Activated naive CD4-positive, alpha-beta T cell treated with anti-CD3 and anti-CD28 coated beads, Interleukin-2, amount 10 ng/mL, durations not matched to agents 7 days and 5 days (primary cell): ENCODE measurements at regions not wholly inside any gene's neighbourhood (a gene's known extent, or its start where the extent isn't known, plus 50 kb on each side); places are given as distances from the start of the nearest gene placed in this dataset.

Source experiments
- CTCF ChIA-PET: fragments of 350-600 bp; sonication (Branson Sonifier 250); formaldehyde crosslinking; loops from one replicate; lab custom pipeline; 2021; ENCODE audit warnings: antibody characterized with exemption; lab: Charles Lee
- DNase-seq: peaks from one replicate; pipeline ENCODE4 v3.0.0-alpha.2; 2020
- H3K27ac Mint-ChIP-seq: one replicate; pipeline ENCODE4 v1.8.0; 2021; ENCODE audit warnings: mild to moderate bottlenecking, moderate library complexity, mixed read lengths
- H3K27me3 Mint-ChIP-seq: one replicate; pipeline ENCODE4 v1.8.0; 2021; ENCODE audit warnings: mild to moderate bottlenecking, mixed read lengths
- H3K36me3 Mint-ChIP-seq: one replicate; pipeline ENCODE4 v1.8.0; 2021; ENCODE audit warnings: mixed read lengths
- H3K4me1 Mint-ChIP-seq: one replicate; pipeline ENCODE4 v1.8.0; 2021; ENCODE audit warnings: mixed read lengths
- H3K4me3 Mint-ChIP-seq: one replicate; pipeline ENCODE4 v1.8.0; 2021; ENCODE audit warnings: mild to moderate bottlenecking, moderate library complexity, mixed read lengths
- H3K9me3 Mint-ChIP-seq: one replicate; pipeline ENCODE4 v1.8.0; 2021; ENCODE audit warnings: mixed read lengths

DNA sequence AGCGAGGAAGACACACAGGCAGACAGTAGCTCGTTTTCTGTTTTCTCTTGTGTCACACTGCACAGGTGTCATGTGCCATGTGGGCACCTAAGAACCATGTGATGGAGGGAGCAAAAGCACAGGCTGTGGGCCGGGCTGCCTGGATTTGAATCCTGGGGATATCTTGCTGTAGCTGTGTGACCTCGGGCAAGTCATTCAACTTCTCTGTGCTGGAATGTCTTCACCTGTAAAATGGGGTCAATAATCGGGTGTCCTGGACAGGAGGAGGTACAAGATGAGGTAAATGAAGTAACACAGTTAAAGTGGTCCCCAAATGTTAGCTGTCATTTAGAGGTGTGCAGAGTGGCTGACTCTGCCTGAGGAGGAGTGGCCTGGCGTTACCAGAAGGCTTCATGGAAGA, 246.9 kb downstream of the RPS24 start:
- no peaks in the 10 kb centered on the region for H3K4me1 Mint-ChIP-seq
- DNase-seq, result no peak
- no peak overlapping the region for H3K27ac Mint-ChIP-seq
- H3K36me3 Mint-ChIP-seq, result no peaks in the 10 kb centered on the region
- no peak overlapping the region for H3K4me3 Mint-ChIP-seq
- H3K9me3 Mint-ChIP-seq, result no peaks in the 10 kb centered on the region
- CTCF ChIA-PET, result no interaction called here
- peaks cover 5% of the 10 kb centered on the region for H3K27me3 Mint-ChIP-seq

DNA sequence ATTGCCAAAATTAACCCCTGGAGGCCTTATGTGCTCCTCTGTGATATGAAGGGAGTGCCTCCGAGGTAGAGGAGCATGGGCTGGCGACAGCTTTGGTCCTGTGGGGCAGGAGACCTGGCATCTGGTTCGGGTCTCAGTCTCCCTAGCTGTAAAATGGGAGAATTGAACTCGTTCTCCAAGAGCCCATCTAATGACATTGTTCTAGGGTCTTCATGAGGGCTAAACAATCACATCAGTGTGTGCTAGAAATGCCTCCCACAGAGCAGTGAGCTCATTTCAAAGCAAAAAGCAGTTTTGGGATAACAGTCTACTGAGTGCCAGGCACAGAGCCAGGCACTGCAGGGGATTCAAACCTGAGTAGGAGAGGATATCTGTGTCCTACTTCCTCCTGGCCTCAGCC, 248.0 kb downstream of the RPS24 start:
- no peak overlapping the region for H3K27ac Mint-ChIP-seq
- H3K27me3 Mint-ChIP-seq, result peaks cover 5% of the 10 kb centered on the region
- CTCF ChIA-PET, result no interaction called here
- H3K4me1 Mint-ChIP-seq, result no peaks in the 10 kb centered on the region
- H3K4me3 Mint-ChIP-seq, result no peak overlapping the region
- no peak for DNase-seq
- no peaks in the 10 kb centered on the region for H3K36me3 Mint-ChIP-seq
- no peaks in the 10 kb centered on the region for H3K9me3 Mint-ChIP-seq

DNA sequence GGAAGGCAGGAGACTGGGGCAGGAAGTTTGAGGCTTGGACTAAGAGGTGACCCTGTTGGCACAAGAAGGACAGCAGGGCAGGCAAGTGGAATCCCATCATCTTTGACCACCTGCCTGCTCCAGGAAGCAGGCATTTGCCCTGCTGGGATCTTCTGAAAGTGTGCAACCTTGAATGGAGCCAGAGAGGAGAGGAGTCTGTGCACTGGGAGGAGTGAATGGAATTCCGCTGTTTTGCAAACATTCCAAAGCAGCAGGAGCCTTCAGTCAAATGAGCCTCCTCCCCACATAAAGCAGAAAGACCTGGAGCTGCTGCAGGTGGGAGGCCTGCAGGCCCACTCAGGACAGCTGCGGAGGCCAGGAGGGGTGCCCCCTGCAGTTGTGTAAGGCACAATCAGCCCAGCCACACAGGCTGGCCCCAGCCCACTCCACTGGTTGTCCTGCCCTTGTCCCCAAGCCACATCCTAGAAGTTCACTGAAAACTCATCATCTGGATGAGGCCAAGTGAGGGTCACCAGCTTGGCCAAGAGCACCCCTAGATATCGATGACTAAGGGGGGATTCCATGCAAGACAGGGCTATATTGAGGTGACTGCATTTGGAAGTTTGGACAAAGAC, 249.5 kb downstream of the RPS24 start:
- Mint-ChIP-seq H3K27ac (no peak overlapping the region), H3K36me3 (no peaks in the 10 kb centered on the region), H3K9me3 (no peaks in the 10 kb centered on the region), H3K4me3 (no peak overlapping the region), H3K4me1 (no peaks in the 10 kb centered on the region), H3K27me3 (peaks cover 5% of the 10 kb centered on the region)
- CTCF ChIA-PET, result no interaction called here
- no peak for DNase-seq

DNA sequence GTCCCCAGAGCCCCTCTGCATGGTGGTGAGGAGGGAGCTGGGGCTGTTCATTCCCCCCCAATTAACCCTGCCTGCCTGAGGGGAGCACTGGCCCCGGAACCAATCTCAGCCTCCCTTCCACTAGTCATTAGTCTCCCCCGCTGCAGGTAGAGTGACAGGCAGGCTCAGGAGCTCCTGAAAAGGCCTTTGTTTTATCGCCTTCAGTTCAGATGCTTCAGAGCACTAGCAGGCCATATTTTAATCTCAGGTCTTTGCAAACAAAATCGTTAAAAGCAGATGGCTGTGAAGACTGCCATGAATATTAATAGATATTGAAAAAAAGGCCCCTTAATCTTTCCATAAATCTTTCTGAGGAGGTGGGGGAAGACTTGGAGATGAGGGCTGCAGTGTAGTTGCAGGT, 250.7 kb downstream of the RPS24 start:
- Mint-ChIP-seq H3K4me1 (no peaks in the 10 kb centered on the region), H3K36me3 (no peaks in the 10 kb centered on the region), H3K9me3 (no peaks in the 10 kb centered on the region), H3K27ac (no peak overlapping the region), H3K27me3 (peaks cover 11% of the 10 kb centered on the region), H3K4me3 (no peak overlapping the region)
- DNase-seq, result no peak
- CTCF ChIA-PET, result no interaction called here

DNA sequence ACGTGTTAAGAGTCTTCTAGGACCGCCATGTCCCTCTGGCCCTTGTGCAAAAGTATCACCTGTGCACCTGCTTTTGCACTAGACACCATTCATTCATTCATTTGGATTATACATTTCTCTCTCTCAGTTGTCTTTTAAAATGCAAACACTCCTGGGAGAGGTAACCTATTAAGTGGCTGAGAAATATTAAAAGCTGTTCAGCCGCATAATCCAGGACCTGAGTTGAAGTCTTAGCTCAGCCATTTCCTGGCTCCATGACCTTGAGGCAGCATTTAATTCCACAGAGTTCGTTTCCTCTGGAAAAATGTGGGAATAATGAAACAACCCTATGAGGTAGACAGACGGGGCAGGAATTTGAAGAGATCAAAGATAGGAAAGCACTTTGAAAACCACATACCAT, 251.6 kb downstream of the RPS24 start:
- CTCF ChIA-PET, result no interaction called here
- H3K36me3 Mint-ChIP-seq, result no peaks in the 10 kb centered on the region
- peaks cover 16% of the 10 kb centered on the region for H3K27me3 Mint-ChIP-seq
- no peak overlapping the region for H3K27ac Mint-ChIP-seq
- DNase-seq, result no peak
- H3K4me3 Mint-ChIP-seq, result no peak overlapping the region
- H3K4me1 Mint-ChIP-seq, result no peaks in the 10 kb centered on the region
- no peaks in the 10 kb centered on the region for H3K9me3 Mint-ChIP-seq

DNA sequence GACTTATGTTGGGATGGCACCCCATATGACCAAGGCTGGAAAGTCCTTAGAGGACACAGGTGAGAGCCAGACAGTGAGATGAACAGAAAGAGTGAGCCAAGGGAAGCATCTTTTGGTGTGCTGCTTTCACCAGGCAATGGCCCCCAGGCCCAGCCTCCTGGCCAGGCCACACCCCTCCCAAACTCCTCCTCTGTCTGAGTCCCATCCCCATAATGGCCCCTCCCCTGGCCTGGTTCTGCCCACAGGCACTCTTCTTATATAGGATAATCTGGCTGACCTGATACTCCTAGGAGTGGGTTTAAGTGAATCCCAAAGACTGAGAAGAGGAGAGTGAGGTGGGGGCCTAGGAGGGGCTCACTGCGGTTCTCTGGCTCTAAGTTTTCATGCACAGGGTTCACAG, 252.5 kb downstream of the RPS24 start:
- peaks cover 17% of the 10 kb centered on the region for H3K27me3 Mint-ChIP-seq
- DNase-seq, result no peak
- CTCF ChIA-PET, result no interaction called here
- no peak overlapping the region for H3K4me3 Mint-ChIP-seq
- no peaks in the 10 kb centered on the region for H3K4me1 Mint-ChIP-seq
- no peaks in the 10 kb centered on the region for H3K9me3 Mint-ChIP-seq
- H3K36me3 Mint-ChIP-seq, result no peaks in the 10 kb centered on the region
- H3K27ac Mint-ChIP-seq, result no peak overlapping the region

DNA sequence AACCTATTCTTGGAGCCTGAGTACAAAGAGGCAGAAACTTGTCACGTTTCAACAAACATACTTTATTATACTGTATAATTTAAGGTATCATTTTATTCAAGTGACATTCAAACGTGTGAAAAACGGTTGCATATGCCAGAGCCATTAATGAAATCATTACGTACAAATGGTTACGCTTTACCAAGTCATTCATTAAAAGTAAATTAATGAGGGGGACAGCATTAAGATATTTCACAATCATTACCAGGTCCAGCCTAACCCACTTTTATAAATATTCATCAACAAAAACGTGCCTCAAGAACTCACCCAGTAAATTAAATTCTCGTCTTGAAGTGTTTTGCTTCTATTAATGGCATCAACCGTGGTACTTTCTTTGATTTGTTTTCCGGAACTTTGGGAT, 253.0 kb downstream of the RPS24 start:
- Mint-ChIP-seq H3K27me3 (peaks cover 19% of the 10 kb centered on the region), H3K36me3 (no peaks in the 10 kb centered on the region), H3K4me1 (no peaks in the 10 kb centered on the region), H3K9me3 (no peaks in the 10 kb centered on the region), H3K27ac (no peak overlapping the region), H3K4me3 (no peak overlapping the region)
- no peak for DNase-seq
- CTCF ChIA-PET, result no interaction called here

DNA sequence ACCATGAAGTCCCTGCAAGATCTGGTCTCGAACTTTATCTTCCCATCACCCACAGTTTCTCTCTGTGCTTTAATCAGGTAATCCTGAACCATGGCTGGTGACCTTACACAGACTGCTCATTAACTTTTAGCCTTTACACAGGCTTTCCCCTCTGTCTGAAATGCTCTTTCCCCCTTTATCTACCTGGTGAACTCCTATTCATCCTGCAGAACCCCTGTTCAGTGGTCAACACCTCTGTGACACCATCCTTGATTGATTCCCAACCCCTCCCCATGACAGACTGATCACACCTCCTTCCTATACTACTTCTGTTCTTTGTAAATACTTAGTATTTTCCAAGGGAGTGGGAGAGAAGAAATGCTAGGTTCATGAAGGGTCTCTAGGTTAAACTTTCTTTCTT, 254.0 kb downstream of the RPS24 start:
- no peak overlapping the region for H3K4me3 Mint-ChIP-seq
- no peaks in the 10 kb centered on the region for H3K4me1 Mint-ChIP-seq
- peaks cover 20% of the 10 kb centered on the region for H3K27me3 Mint-ChIP-seq
- CTCF ChIA-PET, result no interaction called here
- no peaks in the 10 kb centered on the region for H3K9me3 Mint-ChIP-seq
- H3K27ac Mint-ChIP-seq, result no peak overlapping the region
- no peaks in the 10 kb centered on the region for H3K36me3 Mint-ChIP-seq
- DNase-seq, result no peak

DNA sequence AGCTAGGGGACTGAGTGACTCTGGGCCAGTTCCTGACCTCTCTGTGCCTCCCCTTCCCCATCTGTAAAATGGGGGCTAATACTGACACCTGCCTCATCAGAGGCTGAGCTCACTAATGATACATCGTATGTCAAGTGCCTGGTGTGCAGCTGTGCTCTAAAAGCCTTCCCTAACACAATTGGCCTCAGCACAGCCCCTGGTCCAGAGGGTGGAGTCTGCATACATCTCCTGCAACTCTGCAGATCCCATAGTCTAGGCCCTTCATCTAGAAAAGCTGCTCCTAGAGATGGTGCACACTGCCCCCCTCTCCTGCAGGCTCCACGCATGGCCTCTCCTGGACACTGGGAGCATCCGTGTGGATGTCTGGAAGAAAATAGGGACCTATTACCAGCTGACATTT, 255.0 kb downstream of the RPS24 start:
- H3K27ac Mint-ChIP-seq, result no peak overlapping the region
- no peaks in the 10 kb centered on the region for H3K9me3 Mint-ChIP-seq
- H3K4me3 Mint-ChIP-seq, result no peak overlapping the region
- peaks cover 21% of the 10 kb centered on the region for H3K27me3 Mint-ChIP-seq
- no peak for DNase-seq
- CTCF ChIA-PET, result no interaction called here
- H3K4me1 Mint-ChIP-seq, result no peaks in the 10 kb centered on the region
- H3K36me3 Mint-ChIP-seq, result no peaks in the 10 kb centered on the region

DNA sequence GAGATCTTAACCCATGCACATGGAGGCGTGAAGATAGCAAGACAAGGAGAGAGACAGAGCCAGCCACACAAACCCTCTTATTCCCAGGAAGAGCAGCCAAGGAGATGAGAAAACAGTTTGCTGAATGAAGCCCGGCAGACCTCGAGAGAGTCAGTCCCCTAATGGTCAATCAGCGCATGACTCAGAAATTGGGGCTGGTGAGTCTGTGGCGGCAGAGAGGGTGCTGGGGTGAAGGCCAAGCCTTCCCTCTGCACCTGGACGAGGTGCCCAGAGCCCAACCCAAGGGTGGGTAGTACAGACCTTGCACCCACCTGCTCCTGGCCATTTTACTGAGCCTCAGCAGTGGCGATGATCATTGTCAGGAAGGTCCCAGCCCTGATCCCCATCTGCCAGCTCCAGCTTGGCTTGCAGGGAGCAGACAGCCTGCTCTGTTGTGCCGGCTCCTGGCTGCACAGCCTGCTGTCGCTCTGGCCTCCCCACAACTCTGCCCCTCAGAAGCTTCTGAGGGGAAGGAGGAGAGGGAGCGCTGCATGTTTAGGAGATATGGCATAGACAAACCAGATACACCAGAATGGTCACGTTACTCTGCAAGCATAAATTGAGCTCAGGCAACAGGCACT, 256.6 kb downstream of the RPS24 start:
- no peak overlapping the region for H3K4me3 Mint-ChIP-seq
- no peaks in the 10 kb centered on the region for H3K36me3 Mint-ChIP-seq
- H3K27me3 Mint-ChIP-seq, result peaks cover 21% of the 10 kb centered on the region
- CTCF ChIA-PET, result no interaction called here
- no peak for DNase-seq
- H3K4me1 Mint-ChIP-seq, result no peaks in the 10 kb centered on the region
- H3K27ac Mint-ChIP-seq, result no peak overlapping the region
- H3K9me3 Mint-ChIP-seq, result no peaks in the 10 kb centered on the region

DNA sequence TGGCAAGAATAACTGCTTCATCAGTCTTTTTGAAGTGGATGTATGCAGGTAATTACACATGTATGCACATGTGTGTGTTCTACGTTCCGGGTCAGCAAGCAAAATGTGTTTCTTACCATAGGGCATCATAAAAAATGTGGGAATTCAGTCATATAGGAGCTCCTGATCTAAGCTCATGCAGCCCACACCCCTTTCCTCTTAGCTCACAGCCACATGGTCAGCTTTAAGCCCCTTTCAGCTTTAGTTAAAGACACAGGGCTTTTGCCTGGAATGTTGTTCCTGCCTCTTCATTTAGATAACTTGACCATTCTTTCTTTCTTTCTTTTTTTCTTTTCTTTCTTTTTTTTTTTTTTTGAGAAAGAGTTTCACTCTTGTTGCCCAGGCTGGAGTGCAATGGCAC, 258.1 kb downstream of the RPS24 start:
- no peak overlapping the region for H3K4me3 Mint-ChIP-seq
- no peaks in the 10 kb centered on the region for H3K4me1 Mint-ChIP-seq
- no peak overlapping the region for H3K27ac Mint-ChIP-seq
- no peak for DNase-seq
- CTCF ChIA-PET, result interaction anchor here (1.1 kb wide), 1 partner anchor 11 kb away, joined by 3 read pairs; no protein-coding TSS in a partner anchor
- no peaks in the 10 kb centered on the region for H3K9me3 Mint-ChIP-seq
- peaks cover 21% of the 10 kb centered on the region for H3K27me3 Mint-ChIP-seq
- H3K36me3 Mint-ChIP-seq, result no peaks in the 10 kb centered on the region

DNA sequence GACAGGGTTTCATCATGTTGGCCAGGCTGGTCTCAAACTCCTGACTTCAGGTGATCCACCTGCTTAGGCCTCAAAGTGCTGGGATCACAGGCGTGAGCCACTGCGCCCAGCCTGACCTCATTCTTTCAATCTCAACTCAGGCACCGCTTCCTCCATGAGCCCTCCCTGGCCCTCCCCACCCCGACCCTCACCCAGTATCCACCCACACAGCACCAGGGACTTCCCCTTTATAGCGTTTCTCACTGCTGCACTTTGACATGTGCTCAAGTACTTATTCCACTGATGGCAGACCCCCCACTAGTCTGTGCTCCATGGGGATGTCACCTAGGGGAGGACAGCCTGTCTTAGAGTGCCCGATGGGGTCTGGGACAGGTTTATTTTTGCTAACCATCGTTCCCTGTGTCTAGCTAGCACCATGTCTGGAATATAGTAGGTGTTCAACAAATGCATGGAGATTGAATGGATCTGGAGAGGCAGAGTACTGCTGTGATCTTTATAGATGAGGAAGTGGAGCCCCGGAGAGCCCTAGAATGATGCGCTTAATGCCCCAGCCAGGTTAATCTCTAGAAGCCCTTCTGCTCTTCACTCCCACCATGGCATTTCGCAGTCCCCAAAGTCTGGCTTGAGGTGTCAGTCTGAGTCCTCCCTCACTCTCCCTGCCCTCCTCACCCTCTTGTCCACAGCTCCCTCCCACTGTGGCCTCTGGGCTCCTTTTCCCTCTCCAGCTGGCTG, 258.8 kb downstream of the RPS24 start:
- Mint-ChIP-seq H3K9me3 (no peaks in the 10 kb centered on the region), H3K27me3 (peaks cover 21% of the 10 kb centered on the region), H3K36me3 (no peaks in the 10 kb centered on the region), H3K4me1 (no peaks in the 10 kb centered on the region), H3K4me3 (no peak overlapping the region), H3K27ac (no peak overlapping the region)
- DNase-seq, result no peak
- CTCF ChIA-PET, result interaction anchor here (1.1 to 1.5 kb wide), 2 partner anchors 10 kb away, joined by 3 to 5 read pairs; no protein-coding TSS in a partner anchor

DNA sequence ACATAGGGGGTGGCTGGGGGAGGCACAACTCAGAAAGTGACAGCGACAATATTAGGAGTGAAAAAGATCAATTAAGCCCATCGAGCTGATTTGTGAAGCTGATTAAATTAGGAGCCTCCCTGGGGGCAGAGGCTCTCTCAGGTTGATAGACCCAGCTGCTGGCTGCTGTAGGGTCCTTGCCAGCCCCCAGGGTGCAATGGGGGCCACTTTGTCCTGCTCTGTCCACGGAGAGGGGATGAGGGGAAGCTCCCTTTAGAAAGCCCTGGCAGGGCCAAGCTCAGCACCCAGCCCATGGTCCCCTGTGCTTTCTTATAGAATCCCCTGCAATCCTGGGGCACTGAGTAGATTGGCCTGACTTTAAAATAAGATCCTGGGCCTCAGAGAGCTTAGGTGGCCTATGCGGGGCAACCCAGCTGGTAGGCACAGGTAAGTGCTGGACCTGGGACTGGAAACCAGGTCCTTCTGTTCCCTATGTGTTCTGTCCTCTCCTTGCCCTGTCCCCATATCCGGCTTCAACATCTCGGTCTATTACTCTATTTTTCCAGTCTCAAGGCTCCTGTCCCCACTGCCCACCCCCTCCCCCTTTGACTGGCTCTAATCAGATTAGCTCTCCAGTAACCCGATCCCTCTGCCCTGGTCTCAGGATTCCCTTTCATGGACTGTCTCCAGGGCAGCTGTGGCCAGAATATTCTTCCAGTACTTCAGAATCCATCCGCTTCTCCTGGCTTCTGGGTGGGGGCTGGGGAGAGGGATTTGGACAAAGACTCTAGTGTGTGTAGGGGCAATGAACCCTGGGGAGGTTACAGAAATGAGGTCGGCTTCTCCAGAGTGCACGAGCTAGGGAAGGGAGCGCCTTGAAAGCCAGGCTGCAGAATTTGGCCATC, 259.6 kb downstream of the RPS24 start:
- no peaks in the 10 kb centered on the region for H3K36me3 Mint-ChIP-seq

DNA sequence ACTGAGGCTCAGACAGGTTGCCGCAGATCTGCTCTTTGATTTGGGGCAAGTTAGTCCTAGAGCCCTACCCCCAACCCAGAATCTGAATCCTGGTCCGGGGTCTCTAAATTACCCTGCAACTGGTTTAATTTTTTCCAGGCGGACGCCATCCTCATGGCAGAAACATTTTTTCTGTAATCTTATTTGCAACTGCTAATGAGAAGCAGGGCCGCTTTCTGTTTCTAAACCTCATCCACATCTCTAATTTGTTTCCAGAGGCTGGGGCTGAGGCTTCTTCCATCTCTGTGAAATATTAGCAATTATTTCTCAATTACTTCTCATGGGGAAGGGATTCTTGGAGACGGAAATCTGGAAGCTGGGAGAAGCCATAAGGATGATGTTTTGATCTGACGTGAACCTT, 261.6 kb downstream of the RPS24 start:
- Mint-ChIP-seq H3K9me3 (peaks cover 4% of the 10 kb centered on the region), H3K4me1 (peaks cover 7% of the 10 kb centered on the region), H3K27ac (no peak overlapping the region), H3K36me3 (no peaks in the 10 kb centered on the region), H3K27me3 (peaks cover 11% of the 10 kb centered on the region), H3K4me3 (no peak overlapping the region)
- CTCF ChIA-PET, result no interaction called here
- DNase-seq, result no peak

More for the DNA sequence above, 259.6 kb downstream of the RPS24 start:
- Mint-ChIP-seq H3K4me1 (no peaks in the 10 kb centered on the region), H3K9me3 (no peaks in the 10 kb centered on the region), H3K27ac (no peak overlapping the region), H3K27me3 (peaks cover 21% of the 10 kb centered on the region), H3K4me3 (no peak overlapping the region)
- CTCF ChIA-PET, result interaction anchor here (1.5 kb wide), 1 partner anchor 9 kb away, joined by 5 read pairs; no protein-coding TSS in a partner anchor
- no peak for DNase-seq
